HG03066 (cell line): ENCODE measurements at regions not wholly inside any gene's neighbourhood (a gene's known extent, or its start where the extent isn't known, plus 50 kb on each side); places are given as distances from the start of the nearest gene placed in this dataset.
"Not testable (repeated sequence)": the region's sequence is repeated elsewhere in the genome, so short reads cannot be mapped to it uniquely, and the experiment has no call there.

Experiments
- ATAC-seq: cut with Tn5 transposase; IDR thresholded peaks from one replicate; pipeline ENCODE4 v1.9.1; 2021; ENCODE audit warnings: low read depth; ENCODE audit not compliant: unreplicated experiment

DNA sequence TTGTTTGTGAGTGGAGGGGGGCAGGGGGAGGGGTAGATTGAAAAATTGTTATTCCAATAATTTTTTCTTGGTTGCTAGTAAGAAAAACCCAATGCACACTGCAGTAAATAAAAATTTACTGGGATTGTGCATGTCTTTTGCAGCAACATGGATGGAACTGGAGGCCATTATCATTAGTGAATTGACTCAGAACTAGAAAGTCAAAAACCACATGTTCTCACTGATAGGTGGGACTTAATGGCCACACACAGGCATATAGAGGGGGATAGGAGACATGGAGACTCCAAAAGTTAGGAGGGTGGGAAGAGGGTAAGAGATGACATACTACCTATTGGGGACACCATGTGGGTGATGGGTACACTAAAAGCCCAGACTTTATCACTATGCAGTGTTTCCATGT is 67.2 kb downstream of the BUB3 start:
- no peak for ATAC-seq

DNA sequence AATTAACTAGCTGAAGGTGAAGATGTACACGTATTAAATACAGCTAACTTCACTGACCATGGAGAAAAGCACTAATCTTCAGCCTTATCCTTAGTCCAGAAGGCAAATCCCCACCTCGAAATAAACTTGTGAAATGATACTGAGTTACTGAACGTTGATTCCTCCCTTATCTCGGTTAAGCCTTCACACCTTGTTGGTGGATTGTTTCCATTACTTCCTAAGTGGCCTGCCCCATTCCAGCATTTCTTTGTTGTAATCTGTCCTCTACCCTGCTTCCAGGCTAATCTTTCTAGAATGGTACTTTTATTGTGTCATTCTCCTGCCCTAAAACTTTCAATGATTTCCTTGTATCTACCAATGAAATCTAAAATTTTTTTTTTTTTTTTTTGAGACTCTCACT is 68.6 kb downstream of the BUB3 start:
- no peak for ATAC-seq

DNA sequence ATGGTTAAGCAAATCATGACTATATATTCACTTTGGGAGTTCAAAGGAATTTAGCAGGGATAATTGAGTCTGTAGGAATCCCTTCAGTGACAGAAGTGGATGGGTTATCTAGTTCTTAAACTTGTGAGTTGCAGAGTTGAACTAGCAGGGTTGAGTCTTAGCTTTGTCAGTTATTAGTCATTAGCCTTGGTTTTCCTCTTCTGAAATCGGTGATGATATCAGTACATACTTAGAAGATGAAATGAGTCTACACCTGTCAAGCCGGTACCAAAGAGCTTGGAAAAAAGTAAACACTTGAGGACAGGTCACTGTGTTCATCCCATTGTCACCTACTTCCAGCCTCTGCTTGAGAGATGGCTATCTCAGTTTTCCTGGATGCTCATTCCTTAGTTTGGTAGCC is 73.5 kb downstream of the BUB3 start:
- ATAC-seq: no peak

DNA sequence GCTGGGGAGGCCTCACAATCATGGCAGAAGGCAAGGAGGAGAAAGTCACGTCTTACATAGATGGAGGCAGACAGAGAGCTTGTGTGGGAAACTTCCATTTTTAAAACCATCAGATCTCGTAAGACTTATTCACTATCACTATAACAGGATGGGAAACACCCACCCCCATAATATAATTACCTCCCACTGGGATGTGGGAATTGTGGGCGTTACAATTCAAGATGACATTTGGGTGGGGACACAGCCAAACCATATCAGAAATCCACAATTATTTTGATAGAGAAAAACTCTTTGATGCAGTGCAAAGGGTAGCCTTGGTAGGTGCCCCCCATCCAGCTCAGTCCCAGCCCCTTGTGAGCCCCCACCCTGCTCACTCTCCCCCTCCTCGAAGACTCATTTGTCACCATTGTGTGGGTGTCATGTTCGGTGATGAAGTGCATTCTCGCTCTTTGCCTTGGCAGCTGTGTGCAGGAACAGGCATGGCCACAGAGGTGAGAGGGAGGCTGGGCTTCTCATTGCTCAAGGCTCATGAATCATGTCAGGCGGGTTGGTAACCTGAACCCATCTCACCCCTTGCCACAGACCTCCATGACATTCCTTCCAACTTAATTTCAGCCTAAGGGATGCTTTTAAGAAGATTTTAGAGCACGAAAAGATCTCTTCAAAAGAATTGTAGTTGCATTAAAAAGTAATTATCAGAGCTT is 75.9 kb downstream of the BUB3 start:
- no peak for ATAC-seq

DNA sequence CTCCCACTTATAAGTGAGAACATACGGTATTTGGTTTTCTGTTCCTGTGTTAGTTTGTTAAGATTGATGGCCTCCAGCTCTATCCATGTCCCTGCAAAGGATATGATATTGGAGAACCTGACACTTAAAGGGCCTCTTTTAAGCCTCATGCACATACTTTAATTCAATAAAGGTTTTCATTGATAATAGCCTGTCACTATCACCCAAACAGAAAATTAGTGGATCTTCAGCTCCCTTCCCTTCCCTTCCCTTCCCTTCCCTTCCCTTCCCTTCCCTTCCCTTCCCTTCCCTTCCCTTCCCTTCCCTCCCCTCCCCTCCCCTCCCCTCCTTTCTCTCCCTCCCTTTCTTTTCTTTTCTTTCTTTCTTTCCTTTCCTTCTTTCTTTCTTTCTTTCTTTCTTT is 78.7 kb downstream of the BUB3 start:
- ATAC-seq: not testable (repeated sequence)

DNA sequence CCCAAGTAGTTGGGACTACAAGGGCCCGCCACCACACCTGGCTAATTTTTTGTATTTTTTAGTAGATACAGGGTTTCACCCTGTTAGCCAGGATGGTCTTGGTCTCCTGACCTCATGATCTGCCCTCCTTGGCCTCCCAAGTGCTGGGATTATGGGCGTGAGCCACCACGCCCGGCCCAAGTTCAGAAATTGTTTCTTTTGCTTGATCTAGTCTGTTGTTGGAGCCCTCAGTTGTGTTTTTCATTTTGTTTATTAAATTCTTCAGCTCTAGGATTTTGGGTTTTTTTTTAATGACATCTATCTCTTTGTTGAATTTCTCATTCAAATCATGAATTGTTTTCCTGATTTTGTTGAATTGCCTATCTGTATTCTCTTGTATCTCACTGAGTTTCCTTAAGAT is 80.8 kb downstream of the BUB3 start:
- not testable (repeated sequence) for ATAC-seq

DNA sequence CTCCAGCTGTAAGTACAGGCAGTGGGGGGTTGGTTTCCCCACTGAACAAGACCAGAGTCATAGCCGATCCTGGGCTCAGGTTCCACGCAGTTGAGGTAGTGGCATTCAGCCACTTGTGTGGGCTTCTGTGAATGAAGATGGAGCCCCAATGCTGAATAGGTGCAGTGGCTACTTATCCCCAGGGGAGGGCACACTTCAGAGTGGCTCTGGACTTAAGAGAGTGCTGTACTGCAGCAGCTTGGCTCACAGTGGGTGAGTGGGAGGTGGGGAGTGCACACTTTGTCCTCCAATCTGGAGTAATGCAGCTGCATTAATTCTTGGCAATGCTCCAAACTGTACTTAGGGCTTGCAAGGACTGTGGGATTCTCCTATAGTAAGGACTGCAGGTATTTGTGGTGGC is 81.9 kb downstream of the BUB3 start:
- no peak for ATAC-seq

DNA sequence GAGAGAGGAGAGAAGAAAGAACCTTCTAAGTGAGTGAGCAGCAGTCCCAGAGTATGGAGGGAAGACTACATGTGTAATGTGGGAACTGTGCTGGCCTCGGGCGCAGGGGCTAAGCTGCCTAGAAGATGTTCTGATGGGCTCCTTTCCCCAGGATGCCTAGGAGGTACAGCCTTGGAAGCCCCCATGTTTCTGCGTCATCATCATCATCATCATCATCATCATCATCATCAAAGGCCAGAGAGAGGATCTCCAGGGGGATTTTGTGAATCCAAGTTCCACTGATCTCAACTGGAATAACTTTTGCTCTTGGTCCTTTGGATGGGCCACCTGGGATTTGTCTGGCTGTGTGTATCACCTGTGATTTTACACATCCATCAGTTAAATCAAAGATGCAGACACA is 86.0 kb downstream of the BUB3 start:
- ATAC-seq: no peak

DNA sequence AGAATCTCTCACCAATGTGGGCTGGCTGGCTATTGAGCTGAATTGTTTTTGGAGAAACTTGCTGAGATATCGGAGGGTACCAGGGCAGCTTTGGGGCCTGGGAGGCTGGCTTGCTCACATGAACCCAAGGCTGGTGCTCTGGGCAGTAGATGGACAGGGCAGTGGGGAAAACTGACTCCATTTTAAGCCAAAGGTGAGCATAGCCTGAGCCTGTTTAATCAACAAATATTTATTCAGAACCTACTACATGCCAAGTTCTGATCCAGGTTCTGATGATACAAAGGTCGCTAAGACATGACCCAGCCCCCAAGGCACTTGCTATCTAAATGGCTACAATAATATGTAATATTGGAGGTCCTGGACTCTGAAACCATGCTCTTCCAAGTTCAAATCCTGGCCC is 86.6 kb downstream of the BUB3 start:
- no peak for ATAC-seq

DNA sequence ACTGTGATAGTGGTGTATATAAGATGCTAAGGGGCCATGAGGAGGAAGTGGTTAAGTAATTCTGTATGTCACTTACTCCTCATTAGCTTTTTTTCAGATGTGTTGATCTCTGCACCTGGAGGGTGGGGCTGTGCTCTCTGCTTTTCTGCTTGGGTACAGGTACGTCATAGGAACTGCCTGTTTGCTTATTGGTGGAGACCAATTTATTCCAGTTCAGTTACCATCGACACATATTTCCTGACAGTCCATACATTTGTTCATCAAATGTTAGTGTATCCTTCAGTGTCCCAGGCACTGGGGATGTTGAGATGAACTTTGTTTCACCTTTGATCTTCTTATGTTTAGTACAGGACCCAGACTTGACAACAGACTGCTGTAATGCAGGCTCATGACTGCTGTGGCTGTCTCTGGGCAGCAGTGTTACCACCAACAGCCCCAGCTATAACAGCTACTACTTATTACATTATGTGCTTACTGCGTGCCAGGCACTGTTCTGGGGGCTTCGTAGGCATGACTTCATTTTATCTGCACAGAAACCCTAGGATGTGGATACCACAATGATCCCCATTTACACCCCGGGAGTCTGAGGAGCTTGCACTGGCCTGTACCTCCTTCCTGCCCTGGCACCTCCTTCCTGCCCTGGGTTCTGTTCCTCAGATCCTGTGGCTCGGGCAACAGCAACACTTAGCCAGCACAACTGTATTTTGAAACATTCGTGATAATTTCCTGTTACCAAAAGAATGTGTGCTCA is 87.4 kb downstream of the BUB3 start:
- ATAC-seq: no peak

DNA sequence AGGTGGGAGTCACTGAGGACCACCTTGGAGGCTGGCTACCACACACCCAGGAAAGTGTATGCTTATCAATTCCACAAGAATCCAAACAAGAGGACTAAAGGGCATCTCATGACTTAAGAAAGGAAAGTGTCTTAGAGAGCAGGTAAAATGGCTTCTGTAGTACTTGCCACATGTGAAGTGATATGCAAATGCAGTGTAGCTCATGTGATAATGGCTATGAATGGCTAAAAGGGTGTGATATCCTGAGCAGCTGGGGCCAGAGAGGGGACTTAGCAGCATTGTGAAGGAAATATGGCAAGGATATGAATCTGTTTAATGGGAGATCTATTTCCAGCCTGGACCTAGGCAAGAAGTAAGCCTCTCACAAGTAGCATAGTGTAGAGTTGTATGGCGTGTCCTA is 90.5 kb downstream of the BUB3 start:
- ATAC-seq: no peak

DNA sequence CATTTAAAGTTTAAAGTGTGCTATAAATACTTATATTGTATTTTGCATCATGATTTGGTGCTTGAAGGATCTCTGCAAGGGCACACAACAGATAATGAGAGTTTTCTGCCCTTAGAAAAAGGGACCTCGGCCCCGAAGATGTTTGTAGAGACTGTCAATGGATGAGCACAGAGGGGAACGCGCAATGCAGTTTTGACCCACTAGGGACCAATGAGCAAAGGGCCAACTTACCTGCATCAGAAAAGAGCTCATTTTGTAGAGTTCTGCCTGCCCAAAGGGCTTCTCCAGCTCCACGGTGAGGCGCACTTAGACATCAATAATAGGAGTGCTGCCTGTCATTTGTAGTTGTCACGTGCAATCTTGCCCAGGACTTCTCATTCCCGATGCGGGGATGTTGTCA is 91.1 kb downstream of the BUB3 start:
- no peak for ATAC-seq

DNA sequence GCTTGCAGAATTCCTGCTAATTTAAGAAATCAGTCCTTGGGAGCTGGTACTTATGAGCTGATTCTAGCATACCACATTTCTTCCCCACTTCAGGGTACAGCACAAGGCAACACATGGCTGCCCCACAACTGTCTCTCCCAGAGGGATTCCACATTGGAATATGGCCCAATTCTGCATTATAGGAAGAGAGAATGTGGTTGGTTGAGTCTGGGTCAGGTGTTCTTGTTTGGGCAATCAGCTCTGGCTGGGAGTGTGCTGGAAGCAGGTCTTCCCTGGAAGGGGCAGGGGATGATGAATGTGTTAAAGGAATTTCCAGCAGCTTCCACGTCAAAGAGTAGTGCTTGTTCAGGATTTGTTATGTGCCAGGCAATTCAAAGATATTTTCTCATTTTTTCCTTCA is 95.7 kb downstream of the BUB3 start:
- ATAC-seq: no peak

DNA sequence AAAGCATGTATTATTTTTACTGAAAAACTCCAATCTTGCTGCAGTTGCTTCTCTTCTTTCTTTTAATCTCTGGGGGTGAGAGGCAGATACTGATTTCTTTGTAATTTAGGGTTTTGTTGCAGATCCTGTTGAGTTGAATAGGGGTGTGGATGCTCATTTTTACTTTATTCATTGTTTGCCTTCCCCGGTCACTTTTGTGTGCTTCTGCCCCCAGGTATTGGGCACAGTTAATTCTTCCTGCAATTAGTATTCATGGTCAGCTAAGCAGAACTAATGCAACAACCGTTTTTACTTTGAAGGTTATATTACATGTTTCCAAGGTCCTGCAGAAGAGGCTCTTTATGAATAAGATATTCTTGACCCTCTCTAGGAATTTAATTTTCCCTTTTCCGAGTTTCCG is 96.4 kb downstream of the BUB3 start:
- no peak for ATAC-seq

DNA sequence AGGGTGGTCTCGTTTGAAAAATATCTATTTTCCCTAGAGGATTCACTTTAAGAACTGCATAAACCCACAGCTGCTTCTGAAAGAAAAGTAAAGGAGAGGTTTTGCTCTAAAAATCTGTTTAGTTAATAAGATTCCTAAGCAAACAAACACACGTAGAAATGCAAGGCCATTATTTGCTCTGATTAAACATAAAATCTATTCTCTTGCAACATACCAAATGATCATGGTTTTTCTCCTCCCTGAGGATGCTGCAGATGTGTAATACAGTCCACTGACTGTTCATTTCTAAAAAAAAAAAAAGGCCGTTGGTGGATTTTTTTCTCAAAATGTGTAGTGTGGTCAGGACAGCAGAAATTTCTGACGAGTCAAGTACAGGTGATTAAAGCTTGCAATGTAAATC is 98.6 kb downstream of the BUB3 start:
- no peak for ATAC-seq

DNA sequence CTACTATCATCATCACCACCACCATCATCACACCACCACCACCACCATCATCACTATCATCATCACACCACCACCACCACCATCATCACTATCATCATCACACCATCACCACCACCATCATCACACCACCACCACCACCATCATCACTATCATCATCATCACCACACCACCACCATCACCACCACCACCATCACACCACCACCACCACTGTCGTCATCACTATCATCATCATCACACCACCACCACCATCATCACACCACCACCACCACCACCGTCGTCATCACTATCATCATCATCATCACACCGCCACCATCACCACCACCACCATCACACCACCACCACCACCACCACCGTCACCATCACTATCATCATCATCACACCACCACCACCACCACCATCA is 100.1 kb downstream of the BUB3 start:
- not testable (repeated sequence) for ATAC-seq

DNA sequence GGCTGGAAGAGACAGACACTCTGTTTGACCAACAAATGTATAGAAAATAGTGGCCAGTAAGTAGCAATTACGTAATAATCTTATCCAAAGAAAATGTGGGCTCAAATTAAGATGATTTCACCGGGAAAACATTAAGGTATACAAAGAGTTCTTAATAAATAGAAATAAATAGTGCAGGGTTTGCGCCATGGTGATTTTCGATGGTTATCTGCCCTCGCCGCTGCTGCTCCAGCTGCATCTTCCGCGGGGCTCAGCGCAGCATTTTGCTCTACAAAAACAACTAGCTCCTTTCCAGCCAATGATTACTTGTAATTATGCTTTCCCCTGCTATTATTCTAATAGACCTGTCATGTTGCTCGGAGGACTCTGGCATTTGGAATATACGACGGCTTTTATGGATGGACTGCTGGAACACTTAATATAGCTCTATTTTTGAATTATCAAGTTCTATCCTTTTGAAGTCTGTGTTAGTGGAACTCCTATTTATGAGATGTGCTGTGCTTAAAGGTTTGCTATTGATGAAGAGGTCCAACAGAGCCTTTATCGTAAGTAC is 103.8 kb downstream of the BUB3 start:
- ATAC-seq: no peak

DNA sequence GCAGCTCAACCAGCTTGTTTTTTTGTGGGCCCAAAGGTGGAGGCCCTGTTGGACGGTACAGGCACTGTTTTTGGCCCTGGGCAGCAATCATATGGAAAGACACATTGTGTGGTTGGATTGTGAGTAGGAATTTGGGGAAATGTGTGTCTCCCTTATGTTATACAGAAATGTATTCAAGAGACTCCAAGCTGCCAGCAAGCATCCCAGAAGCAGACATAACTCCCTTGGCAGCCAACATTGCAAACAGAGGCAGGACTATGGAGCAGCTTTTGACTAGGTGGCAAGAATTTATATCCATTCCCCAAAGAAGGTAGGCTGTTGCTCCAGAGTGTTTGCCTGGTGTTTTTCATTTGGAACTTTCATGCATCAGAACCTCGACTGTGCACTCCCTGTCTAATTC is 104.9 kb downstream of the BUB3 start:
- no peak for ATAC-seq

DNA sequence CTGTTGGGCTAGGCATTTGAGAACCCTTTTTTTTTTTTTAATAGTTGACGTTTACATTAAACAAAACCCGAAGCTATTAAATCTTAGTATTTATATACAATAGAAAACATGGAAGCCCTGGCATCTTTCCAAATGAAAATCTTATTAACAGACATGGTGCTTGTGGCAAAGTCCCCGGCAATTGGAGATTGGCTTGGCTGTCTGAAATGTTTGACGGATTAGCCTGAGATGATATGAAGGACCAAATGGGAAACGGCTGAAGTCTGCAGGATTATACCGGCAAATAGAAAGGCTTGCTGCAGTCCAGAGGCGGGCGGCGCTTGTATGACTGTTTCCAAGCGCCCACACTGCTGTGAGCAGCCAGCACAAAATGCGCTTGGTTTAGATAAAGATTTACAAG is 105.6 kb downstream of the BUB3 start:
- ATAC-seq: no peak

DNA sequence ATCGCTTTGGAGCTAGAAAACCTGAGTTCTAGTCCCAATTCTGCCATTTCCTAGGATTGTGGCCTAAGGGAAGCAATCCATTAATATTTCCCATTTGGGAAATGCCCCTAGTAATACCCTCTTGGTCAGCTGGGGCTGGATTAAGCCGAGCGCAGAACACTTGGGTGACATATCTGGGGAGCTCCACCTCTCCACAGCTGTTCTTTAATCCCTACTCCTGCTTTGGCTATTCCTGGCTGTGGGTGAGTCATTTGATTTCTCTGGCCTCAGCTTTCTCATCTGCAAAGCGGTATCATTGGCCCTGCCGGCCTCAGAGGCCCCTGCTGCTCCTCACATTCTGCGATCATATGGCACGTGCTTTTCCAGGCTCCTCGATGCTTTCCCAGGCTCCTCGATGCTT is 108.3 kb downstream of the BUB3 start:
- no peak for ATAC-seq

DNA sequence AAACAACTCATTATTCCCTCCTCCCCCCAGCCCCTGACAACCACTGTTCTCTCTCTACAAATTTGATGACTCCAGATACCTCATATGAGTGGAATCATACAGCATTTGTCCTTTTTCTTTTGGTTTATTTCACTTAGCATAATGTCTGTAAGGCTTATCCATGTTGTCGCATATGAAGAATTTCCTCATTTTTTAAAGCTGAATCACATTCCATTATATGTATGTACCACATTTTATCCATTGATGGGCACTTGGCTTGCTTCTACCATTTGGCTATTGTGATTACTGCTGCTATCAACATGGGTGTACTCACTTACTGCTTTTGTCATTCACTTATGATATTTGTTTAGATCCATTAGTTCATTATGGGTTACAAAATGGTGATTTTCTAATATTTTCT is 112.8 kb downstream of the BUB3 start:
- ATAC-seq: no peak

DNA sequence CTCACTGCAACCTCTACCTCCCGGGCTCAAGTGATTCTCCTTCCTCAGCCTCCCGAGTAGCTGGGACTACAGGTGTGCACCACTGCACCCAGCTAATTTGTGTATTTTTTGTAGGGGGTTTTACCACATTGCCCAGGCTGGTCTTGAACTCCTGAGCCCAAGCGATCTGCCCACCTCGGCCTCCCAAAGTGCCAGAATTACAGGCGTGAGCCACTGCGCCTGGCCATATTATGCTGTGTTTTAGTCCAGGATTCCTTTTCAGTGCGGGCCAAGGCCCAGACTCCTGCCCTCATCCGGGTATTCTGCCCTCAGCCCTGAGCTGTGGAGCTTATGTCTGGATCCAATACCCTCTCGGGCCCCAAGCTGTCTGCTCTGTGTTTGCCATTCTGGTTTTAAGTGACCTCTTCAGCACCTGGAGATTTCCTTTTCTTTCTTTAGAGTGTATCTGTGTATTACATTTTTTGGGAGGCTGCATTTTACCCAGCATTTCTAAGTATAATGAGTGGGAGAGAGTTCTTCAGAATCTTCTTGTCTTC is 114.9 kb downstream of the BUB3 start:
- ATAC-seq: no peak
